Endothelial cell of umbilical vein (primary cell): ENCODE measurements at regions not wholly inside any gene's neighbourhood (a gene's known extent, or its start where the extent isn't known, plus 50 kb on each side); places are given as distances from the start of the nearest gene placed in this dataset.

ENCODE experiments used
- BruUV-seq: library from RNA; stranded (reverse); fragments of 400-500 nt; replicated peaks from 2 replicates; lab custom pipeline; 2021; lab: Mats Ljungman, UMichigan
- CTCF ChIA-PET: fragments of 300-600, 350-600 bp; sonication (Branson Sonifier 250); formaldehyde crosslinking; loops from one replicate; lab custom pipeline; 2021; ENCODE audit warnings: antibody characterized with exemption, inconsistent platforms; lab: Charles Lee
- POLR2A ChIA-PET: fragments of 300-600, 350-600 bp; sonication (Branson Sonifier 250); formaldehyde crosslinking; loops from one replicate; lab custom pipeline; 2021; ENCODE audit warnings: antibody characterized with exemption, inconsistent platforms; lab: Charles Lee
- DNase-seq: peaks from one replicate; pipeline ENCODE4 v3.0.0-alpha.2; 2011; ENCODE audit warnings: low read depth, low spot score
- FAIRE-seq: peaks from 2 replicates; lab custom pipeline; 2011; peaks lifted over from hg19 to GRCh38; lab: Jason Lieb, UNC
- H2AFZ ChIP-seq: 2 replicates; pipeline ENCODE4 v1.6.0; 2012; ENCODE audit warnings: low read depth, low read length, control low read depth, inconsistent platforms
- H3K27ac ChIP-seq: 2 replicates; pipeline ENCODE4 v1.5.1; 2011; ENCODE audit warnings: low read depth, mild to moderate bottlenecking, control low read depth, low read length, moderate library complexity; ENCODE audit not compliant: insufficient read depth
- H3K27me3 ChIP-seq, 2 experiments: 2 replicates each; pipeline versions ENCODE4 v1.6.0 to v1.6.1; 2011; ENCODE audit warnings: low read length in 2 of 2, mixed read lengths in 1 of 2; ENCODE audit not compliant: control insufficient read depth in 2 of 2, insufficient read depth in 2 of 2
- H3K36me3 ChIP-seq, 2 experiments: 2 replicates in 1 of 2; 3 replicates in 1 of 2; pipeline ENCODE4 v1.5.1; 2011; ENCODE audit warnings: low read length in 2 of 2, mild to moderate bottlenecking in 1 of 2, moderate library complexity in 1 of 2; ENCODE audit not compliant: control insufficient read depth in 2 of 2, insufficient read depth in 2 of 2; ENCODE audit errors: extremely low read depth in 1 of 2
- H3K4me1 ChIP-seq: 3 replicates; pipeline ENCODE4 v1.5.1; 2011; ENCODE audit warnings: mild to moderate bottlenecking, low read length; ENCODE audit not compliant: control insufficient read depth, insufficient read depth; ENCODE audit errors: extremely low read depth
- H3K4me2 ChIP-seq: 2 replicates; pipeline ENCODE4 v1.6.1; 2011; ENCODE audit warnings: low read length, control low read depth, mixed read lengths; ENCODE audit not compliant: insufficient read depth
- H3K4me3 ChIP-seq, 3 experiments: fragments of 200-600 bp in 1 of 3; sonication (generic), shearing (Covaris generic) in 1 of 3; replicated peaks in 1 of 3; 2 replicates each; pipeline ENCODE4 v1.5.1; 2011 to 2016; ENCODE audit warnings: control low read depth in 3 of 3, low read length in 3 of 3, mild to moderate bottlenecking in 2 of 3, inconsistent platforms in 1 of 3, low read depth in 1 of 3, moderate library complexity in 1 of 3; ENCODE audit not compliant: insufficient read depth in 1 of 3
- H3K79me2 ChIP-seq: 2 replicates; pipeline ENCODE4 v1.6.0; 2012; ENCODE audit warnings: low read length, inconsistent platforms; ENCODE audit not compliant: control insufficient read depth, insufficient read depth
- H3K9ac ChIP-seq: replicated peaks from 2 replicates; pipeline ENCODE3; 2011; ENCODE audit warnings: low read length, control low read depth; ENCODE audit not compliant: insufficient read depth; ENCODE audit errors: extremely low read depth
- H3K9me1 ChIP-seq: replicated peaks from 3 replicates; pipeline ENCODE4 v1.6.0; 2011; ENCODE audit warnings: mild to moderate bottlenecking, low read length; ENCODE audit not compliant: control insufficient read depth, insufficient read depth; ENCODE audit errors: extremely low read depth
- H3K9me3 ChIP-seq: replicated peaks from 2 replicates; pipeline ENCODE4 v1.5.1; 2012; ENCODE audit warnings: low read length, inconsistent platforms; ENCODE audit not compliant: control insufficient read depth, insufficient read depth
- H4K20me1 ChIP-seq: replicated peaks from 2 replicates; pipeline ENCODE3; 2011; ENCODE audit warnings: mild to moderate bottlenecking, low read length; ENCODE audit not compliant: control insufficient read depth, insufficient read depth; ENCODE audit errors: extremely low read depth
- EZH2 ChIP-seq: IDR thresholded peaks from 2 replicates; pipeline ENCODE4 v1.6.1; 2012; ENCODE audit warnings: borderline replicate concordance, low read depth, mild to moderate bottlenecking, moderate library complexity, low read length, inconsistent platforms; ENCODE audit not compliant: severe bottlenecking
- FOS ChIP-seq: IDR thresholded peaks from 2 replicates; pipeline ENCODE4 v1.6.1; 2011; ENCODE audit warnings: mild to moderate bottlenecking, low read length, moderate library complexity, borderline replicate concordance; ENCODE audit not compliant: insufficient read depth
- GATA2 ChIP-seq: IDR thresholded peaks from 2 replicates; pipeline ENCODE4 v1.7.0; 2011; ENCODE audit warnings: low read depth, mild to moderate bottlenecking, moderate library complexity, mixed read lengths, low read length; ENCODE audit not compliant: insufficient read length, insufficient read depth
- JUN ChIP-seq: IDR thresholded peaks from 2 replicates; pipeline ENCODE4 v1.6.1; 2011; ENCODE audit warnings: borderline replicate concordance, low read depth; ENCODE audit not compliant: insufficient read length, insufficient read depth
- MYC ChIP-seq: IDR thresholded peaks from one replicate; pipeline ENCODE4 v1.6.1; 2011; ENCODE audit warnings: mild to moderate bottlenecking, low read depth, low read length
- POLR2A ChIP-seq: IDR thresholded peaks from 2 replicates; pipeline ENCODE4 v1.6.1; 2012; ENCODE audit warnings: low read depth, mild to moderate bottlenecking, control low read depth, low read length
- POLR2AphosphoS5 ChIP-seq: IDR thresholded peaks from 2 replicates; pipeline ENCODE4 v1.6.1; 2012; ENCODE audit warnings: low read depth, mild to moderate bottlenecking, control low read depth, low read length, moderate library complexity; ENCODE audit not compliant: insufficient read depth
- dilution Hi-C: fragments of 300-500 bp; cut with MboI; formaldehyde crosslinking; loops from one replicate; pipeline ENCODE4 v1.15.0; 2019; ENCODE audit warnings: low sequenced_read_pairs; ENCODE audit not compliant: extremely low pct_ligation_motif_present
- intact Hi-C: fragments of 100-400 bp; cut with micrococcal nuclease; formaldehyde crosslinking; loops from one replicate; pipeline ENCODE4 v1.10.0; 2022
- TF ChIP-seq, protein P1 (sequence below), 2 donors: IDR thresholded peaks; 1 replicate in 1 of 2; 2 replicates in 1 of 2; pipeline ENCODE4 v1.5.1; 2011; ENCODE audit warnings: low read length in 2 of 2, mild to moderate bottlenecking in 2 of 2, moderate library complexity in 2 of 2, control low read depth in 1 of 2, inconsistent platforms in 1 of 2, low read depth in 1 of 2; ENCODE audit not compliant: insufficient read depth in 1 of 2; ENCODE audit errors: extremely low read depth in 1 of 2
- TF ChIP-seq, protein P2 (sequence below): IDR thresholded peaks from 2 replicates; pipeline ENCODE4 v1.6.1; 2011; ENCODE audit not compliant: insufficient read depth, insufficient read length

DNA sequence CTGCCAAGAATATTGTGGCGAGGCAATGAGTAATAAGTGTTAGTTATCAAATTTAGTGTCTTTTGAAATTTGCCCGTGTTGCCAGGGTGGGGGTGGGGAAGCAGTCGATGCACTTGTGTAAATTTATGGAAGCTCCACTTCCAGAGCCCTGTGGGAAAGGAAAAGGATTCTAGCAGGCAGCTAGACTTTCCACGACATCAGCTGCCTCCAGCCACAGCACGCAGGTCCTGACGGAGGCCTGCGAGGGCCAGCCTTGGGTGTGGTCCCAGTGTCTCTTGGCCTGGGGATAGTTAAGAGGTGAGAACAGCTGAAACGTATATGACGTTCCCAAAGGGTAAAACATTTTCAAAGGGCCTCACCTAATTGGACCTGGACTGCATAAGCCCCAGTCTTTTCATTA is 433.0 kb downstream of the TSHZ3 start:
- no peaks in the 10 kb centered on the region for H3K36me3 ChIP-seq
- ChIA-PET POLR2A (no interaction called here), CTCF (no interaction called here)
- no peaks in the 10 kb centered on the region for H3K4me1 ChIP-seq
- peaks cover 7% of the 10 kb centered on the region for H3K9me3 ChIP-seq
- H2AFZ ChIP-seq, result no peak overlapping the region
- intact Hi-C loops, result no loop called here
- H3K4me3 ChIP-seq, result no peak overlapping the region
- H3K79me2 ChIP-seq, result no peaks in the 10 kb centered on the region
- FAIRE-seq (no peak), DNase-seq (no peak)
- dilution Hi-C loops, result no loop called here
- no peaks in the 10 kb centered on the region for H3K27me3 ChIP-seq
- H4K20me1 ChIP-seq, result no peaks in the 10 kb centered on the region
- BruUV-seq, result no TSS peak
- H3K27ac ChIP-seq, result no peak overlapping the region
- TF ChIP-seq MYC (no peak), JUN (no peak), POLR2AphosphoS5 (no peak), GATA2 (no peak), POLR2A (no peak), EZH2 (no peak), FOS (no peak)
- TF ChIP-seq, protein P1, sequence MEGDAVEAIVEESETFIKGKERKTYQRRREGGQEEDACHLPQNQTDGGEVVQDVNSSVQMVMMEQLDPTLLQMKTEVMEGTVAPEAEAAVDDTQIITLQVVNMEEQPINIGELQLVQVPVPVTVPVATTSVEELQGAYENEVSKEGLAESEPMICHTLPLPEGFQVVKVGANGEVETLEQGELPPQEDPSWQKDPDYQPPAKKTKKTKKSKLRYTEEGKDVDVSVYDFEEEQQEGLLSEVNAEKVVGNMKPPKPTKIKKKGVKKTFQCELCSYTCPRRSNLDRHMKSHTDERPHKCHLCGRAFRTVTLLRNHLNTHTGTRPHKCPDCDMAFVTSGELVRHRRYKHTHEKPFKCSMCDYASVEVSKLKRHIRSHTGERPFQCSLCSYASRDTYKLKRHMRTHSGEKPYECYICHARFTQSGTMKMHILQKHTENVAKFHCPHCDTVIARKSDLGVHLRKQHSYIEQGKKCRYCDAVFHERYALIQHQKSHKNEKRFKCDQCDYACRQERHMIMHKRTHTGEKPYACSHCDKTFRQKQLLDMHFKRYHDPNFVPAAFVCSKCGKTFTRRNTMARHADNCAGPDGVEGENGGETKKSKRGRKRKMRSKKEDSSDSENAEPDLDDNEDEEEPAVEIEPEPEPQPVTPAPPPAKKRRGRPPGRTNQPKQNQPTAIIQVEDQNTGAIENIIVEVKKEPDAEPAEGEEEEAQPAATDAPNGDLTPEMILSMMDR (IDR thresholded peaks at IDR 0.05; ENCODE audit: extremely low read depth in 1 of 2, insufficient read depth in 1 of 2, low read depth in 1 of 2, low read length in 2 of 2), result no peak
- TF ChIP-seq, protein P2, sequence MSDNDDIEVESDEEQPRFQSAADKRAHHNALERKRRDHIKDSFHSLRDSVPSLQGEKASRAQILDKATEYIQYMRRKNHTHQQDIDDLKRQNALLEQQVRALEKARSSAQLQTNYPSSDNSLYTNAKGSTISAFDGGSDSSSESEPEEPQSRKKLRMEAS, result no peak
- no peak overlapping the region for H3K4me2 ChIP-seq
- no peaks in the 10 kb centered on the region for H3K9me1 ChIP-seq
- H3K9ac ChIP-seq, result no peak overlapping the region
